Mucosa of gallbladder (tissue), 1 donor: ENCODE measurements at regions not wholly inside any gene's neighbourhood (a gene's known extent, or its start where the extent isn't known, plus 50 kb on each side); places are given as distances from the start of the nearest gene placed in this dataset.

Source experiments
- DNase-seq: peaks from one replicate; pipeline ENCODE4 v3.0.0-alpha.2; 2020; ENCODE audit warnings: low spot score
- donor health status: DM: no; HTN: no; CAD: no.

- DNase-seq, result no peak
Measured at GRCh38 chr5:93930098-93930497, 188.7 kb upstream of the POU5F2 start.

- no peak for DNase-seq
Measured at GRCh38 chr5:93929131-93929530, 187.7 kb upstream of the POU5F2 start.

GRCh38 chr5:93926831-93927620, 185.6 kb upstream of the POU5F2 start:
- no peak for DNase-seq

- no peak for DNase-seq
Measured at GRCh38 chr5:93925321-93925720, 183.9 kb upstream of the POU5F2 start.

- no peak for DNase-seq
Measured at GRCh38 chr5:93924628-93925027, 183.2 kb upstream of the POU5F2 start.

GRCh38 chr5:93922551-93922950, 181.2 kb upstream of the POU5F2 start:
- no peak for DNase-seq

GRCh38 chr5:93921001-93921400, 179.6 kb upstream of the POU5F2 start:
- no peak for DNase-seq

GRCh38 chr5:93916872-93917271, 175.5 kb upstream of the POU5F2 start:
- no peak for DNase-seq

GRCh38 chr5:93915142-93915553, 173.7 kb upstream of the POU5F2 start:
- DNase-seq, result no peak

- DNase-seq, result no peak
Measured at GRCh38 chr5:93911609-93912008, 170.2 kb upstream of the POU5F2 start.

GRCh38 chr5:93909356-93909755, 168.0 kb upstream of the POU5F2 start:
- DNase-seq, result no peak

GRCh38 chr5:93904917-93905316, 163.5 kb upstream of the POU5F2 start:
- no peak for DNase-seq

- no peak for DNase-seq
Measured at GRCh38 chr5:93902288-93902687, 160.9 kb upstream of the POU5F2 start.

- no peak for DNase-seq
Measured at GRCh38 chr5:93899026-93899600, 157.7 kb upstream of the POU5F2 start.

GRCh38 chr5:93894601-93895354, 153.4 kb upstream of the POU5F2 start:
- DNase-seq, result no peak

- no peak for DNase-seq
Measured at GRCh38 chr5:93893075-93893474, 151.7 kb upstream of the POU5F2 start.

- no peak for DNase-seq
Measured at GRCh38 chr5:93892481-93892880, 151.1 kb upstream of the POU5F2 start.

- DNase-seq, result no peak
Measured at GRCh38 chr5:93891491-93892480, 150.4 kb upstream of the POU5F2 start.

- no peak for DNase-seq
Measured at GRCh38 chr5:93890657-93891056, 149.3 kb upstream of the POU5F2 start.

- DNase-seq, result no peak
Measured at GRCh38 chr5:93887678-93888077, 146.3 kb upstream of the POU5F2 start.

- DNase-seq, result no peak
Measured at GRCh38 chr5:93886917-93887361, 145.5 kb upstream of the POU5F2 start.
